GM12873 (cell line): ENCODE measurements at regions not wholly inside any gene's neighbourhood (a gene's known extent, or its start where the extent isn't known, plus 50 kb on each side); places are given as distances from the start of the nearest gene placed in this dataset.

Experiments used
- CTCF ChIP-seq: IDR thresholded peaks from 2 replicates; pipeline ENCODE4 v1.5.1; 2012; ENCODE audit warnings: low read depth, mild to moderate bottlenecking, moderate library complexity, low read length, control low read depth; ENCODE audit not compliant: insufficient read depth; ENCODE audit errors: missing control alignments

GRCh38 chr5:97276474-97277120 is 93.5 kb upstream of the RIOK2 start:
- no peak for TF ChIP-seq CTCF

- TF ChIP-seq CTCF, result no peak
These were observed 98.2 kb upstream of the RIOK2 start for GRCh38 chr5:97281257-97281656.

- TF ChIP-seq CTCF, result peak; percentile 75
These were observed 114.1 kb upstream of the RIOK2 start for GRCh38 chr5:97297063-97297703.

- TF ChIP-seq CTCF, result no peak
These were observed 114.7 kb upstream of the RIOK2 start for GRCh38 chr5:97297704-97298091.

GRCh38 chr5:97338729-97339128 is 155.7 kb upstream of the RIOK2 start:
- TF ChIP-seq CTCF, result no peak

GRCh38 chr5:97355775-97356174 is 172.7 kb upstream of the RIOK2 start:
- TF ChIP-seq CTCF, result no peak

GRCh38 chr5:97363577-97363976 is 180.5 kb upstream of the RIOK2 start:
- TF ChIP-seq CTCF, result no peak
